Tongue (tissue), 1 donor: ENCODE measurements at regions not wholly inside any gene's neighbourhood (a gene's known extent, or its start where the extent isn't known, plus 50 kb on each side); places are given as distances from the start of the nearest gene placed in this dataset.

Experiments
- DNase-seq: peaks from one replicate; pipeline ENCODE4 v3.0.0-alpha.2; 2015

DNA sequence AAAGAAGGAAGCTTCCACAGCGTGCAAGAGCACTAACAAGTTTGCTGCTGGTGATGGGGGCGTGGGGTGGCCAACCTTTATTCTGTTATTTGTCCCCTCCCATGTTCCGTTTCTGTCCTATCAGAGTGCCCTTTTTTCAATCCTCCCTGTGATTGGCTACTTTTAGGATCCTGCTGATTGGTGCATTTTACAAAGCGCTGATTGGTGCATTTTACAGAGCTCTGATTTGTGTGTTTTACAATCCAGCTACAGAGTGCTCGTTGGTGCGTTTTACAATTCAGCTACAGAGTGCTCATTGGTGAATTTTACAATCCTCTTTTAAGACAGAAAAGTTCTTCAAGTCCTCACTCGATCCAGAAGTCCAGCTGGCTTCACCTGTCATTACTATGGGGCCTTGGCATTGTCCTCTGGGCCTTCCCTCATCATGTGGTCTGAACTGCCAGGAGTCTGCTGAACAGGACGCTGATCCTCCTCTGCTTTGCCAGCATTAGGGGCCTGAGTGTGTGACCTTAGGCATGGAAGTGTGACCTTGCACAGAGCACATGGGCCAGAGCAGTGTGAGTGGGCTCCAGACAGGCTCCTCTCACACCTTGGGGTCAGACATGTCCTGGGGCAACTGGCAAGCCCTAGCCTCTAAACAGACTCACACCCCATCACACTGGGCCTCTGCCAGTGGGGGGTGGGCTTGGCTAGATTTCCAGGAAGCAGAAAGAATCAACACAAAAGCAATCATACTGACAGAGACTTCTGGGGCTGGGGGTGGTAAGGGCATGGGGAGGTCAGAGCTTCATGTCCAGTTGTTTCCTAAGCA is 167.4 kb downstream of the PTPN20 start:
- DNase-seq: no peak

DNA sequence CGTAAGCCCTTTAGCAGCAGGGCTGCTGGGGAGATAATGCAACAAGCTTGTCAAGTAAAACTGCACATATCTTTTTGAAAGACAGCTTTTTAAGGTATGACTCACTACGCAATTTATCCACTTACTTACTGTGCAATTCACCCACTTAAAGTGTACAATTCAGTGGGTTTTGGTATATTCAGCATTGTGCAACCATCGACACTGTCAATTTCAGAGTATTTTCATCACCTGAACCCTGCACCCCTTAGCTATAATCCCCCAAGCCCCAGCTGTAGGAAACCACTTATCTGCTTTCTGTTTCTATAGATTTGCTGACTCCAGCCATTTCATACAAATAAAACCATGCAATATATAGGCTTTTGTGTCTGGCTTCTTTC is 168.0 kb downstream of the PTPN20 start:
- no peak for DNase-seq

DNA sequence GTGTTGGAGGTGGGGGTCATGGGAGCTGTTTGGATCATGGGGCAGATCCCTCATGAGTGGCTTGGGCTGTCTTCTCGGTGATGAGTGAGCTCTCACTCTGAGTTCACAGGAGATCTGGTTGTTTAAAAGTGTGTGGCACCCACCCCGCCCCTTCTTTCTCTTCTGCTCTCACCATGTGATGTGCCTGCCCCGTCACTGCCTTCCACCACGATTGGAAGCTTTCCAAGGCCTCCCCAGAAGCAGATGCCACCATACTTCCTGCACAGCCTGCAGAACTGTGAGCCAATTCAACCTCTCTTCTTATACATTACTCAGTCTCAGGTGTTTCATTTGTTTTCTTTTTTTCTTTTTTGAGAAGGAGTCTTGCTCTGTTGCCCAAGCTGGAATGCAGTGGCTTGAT is 170.0 kb downstream of the PTPN20 start:
- DNase-seq: no peak

- no peak for DNase-seq
These were observed 171.0 kb downstream of the PTPN20 start for GRCh38 chr10:47082055-47082784.

- no peak for DNase-seq
These were observed 176.4 kb downstream of the PTPN20 start for GRCh38 chr10:47087667-47088066.

DNA sequence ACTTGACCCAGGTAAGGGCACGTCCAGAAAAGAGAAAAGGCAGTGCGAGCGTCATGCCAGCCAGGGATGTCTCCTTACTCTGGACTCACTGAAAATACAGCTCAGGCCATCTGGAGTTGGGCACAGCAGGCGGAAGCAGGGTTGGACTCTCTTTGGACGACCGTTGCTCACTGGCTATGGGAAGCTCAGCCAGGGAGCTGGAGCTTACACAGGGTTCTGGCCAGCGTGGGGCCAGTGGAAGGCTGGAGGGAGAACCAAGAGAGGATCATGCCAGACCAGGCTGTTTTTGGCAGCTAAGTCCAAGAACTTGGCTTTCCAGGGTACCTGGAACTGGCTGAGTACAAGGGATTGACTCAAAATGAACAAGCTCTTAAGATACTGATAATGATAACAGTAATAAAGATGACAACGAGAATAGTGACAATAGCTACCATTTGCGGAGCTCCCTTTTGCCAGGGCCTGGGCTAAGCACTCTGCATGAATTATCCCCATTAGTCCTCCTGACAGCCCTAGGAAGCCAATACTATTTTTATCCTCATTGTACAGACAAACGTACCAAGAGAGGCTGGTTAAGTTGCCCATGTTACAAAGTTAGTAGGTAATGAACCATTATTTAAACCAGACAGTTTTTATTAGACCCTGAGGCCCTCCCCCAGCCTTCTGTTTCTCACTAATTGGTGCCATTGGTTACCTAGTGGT is 177.6 kb downstream of the PTPN20 start:
- DNase-seq: no peak

- DNase-seq: no peak
These were observed 178.8 kb downstream of the PTPN20 start for GRCh38 chr10:47090042-47090441.

- no peak for DNase-seq
These were observed 179.7 kb downstream of the PTPN20 start for GRCh38 chr10:47090903-47091302.

GRCh38 chr10:47091421-47091820 is 180.2 kb downstream of the PTPN20 start:
- DNase-seq: no peak

- no peak for DNase-seq
These were observed 181.1 kb downstream of the PTPN20 start for GRCh38 chr10:47092376-47092775.

DNA sequence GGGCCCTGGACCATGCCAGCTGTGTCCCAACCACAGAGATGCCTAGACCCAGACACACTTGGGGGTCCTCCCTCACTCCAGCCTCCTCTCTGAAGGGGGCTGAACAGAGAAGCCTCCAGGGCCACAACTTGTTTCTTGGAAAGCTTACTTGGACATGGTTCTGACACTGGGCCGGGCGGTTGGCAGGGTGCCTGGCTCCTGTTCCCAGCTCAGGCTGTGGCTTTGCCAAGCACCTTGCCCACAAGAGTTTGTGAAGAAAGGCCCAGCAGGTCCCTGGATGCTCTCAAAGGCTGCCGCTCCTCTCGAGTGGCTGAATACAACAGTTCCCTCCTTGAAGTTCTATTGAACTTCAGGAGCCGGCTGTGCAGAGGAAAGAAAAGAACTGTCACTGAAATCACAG is 181.6 kb downstream of the PTPN20 start:
- no peak for DNase-seq

- DNase-seq: no peak
These were observed 182.9 kb downstream of the PTPN20 start for GRCh38 chr10:47094126-47094525.

DNA sequence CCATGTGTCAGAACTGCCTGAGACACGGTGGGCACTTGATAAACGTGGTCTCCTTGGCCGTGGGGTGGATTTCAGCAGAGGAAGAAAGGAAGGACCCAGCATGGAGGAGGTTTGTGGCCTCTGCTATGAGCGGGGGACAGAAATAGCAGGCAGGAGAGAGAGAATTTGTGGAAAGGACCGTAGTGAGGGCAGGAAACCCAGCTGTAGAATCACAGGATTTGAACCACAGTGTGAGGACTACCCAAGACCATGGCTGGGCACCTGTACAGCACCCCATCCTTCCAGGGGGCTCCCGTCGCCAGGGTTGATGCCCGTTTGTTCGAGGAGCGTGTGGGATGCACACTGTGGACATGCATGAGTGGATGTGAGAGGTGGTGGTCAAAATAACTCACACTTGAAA is 183.4 kb downstream of the PTPN20 start:
- no peak for DNase-seq

DNA sequence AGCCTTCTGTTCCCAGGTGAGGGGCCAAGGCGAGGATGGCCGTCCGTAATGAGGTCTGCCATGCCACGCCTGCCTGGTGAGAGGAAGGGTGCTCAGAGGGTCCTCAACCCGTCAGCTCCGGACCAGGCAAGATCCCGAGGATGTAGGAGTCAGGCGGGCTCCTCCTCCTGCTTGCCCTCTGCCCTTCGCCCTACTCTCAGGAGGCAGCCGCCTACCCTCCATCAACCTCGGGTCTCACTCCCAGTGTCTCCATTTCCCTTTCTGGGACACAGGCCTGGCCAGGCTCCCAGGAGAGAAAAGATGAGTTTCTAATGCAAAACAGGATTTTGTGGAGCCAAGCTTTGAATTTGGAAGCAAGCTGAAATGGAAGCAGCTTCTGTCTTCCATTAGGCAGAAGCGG is 184.0 kb downstream of the PTPN20 start:
- no peak for DNase-seq

- DNase-seq: no peak
These were observed 184.8 kb downstream of the PTPN20 start for GRCh38 chr10:47095848-47096612.

DNA sequence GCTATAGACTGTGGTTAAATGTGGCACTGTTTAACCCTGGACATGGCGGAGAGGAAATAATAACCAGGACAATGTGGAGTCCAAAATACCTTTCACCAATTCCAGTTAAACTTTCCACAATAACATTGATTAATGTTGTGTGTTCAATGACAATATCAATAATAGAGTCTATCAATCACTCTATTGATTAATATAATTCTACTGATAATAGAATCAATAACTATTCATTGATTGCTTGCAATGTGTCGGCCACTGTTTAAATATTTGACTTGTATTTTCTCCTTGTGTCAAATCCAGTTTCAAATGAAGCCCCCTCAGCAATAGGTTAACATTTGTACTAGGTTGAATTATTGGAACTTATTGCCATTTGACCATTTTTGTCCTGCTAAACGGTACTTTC is 187.0 kb downstream of the PTPN20 start:
- no peak for DNase-seq

DNA sequence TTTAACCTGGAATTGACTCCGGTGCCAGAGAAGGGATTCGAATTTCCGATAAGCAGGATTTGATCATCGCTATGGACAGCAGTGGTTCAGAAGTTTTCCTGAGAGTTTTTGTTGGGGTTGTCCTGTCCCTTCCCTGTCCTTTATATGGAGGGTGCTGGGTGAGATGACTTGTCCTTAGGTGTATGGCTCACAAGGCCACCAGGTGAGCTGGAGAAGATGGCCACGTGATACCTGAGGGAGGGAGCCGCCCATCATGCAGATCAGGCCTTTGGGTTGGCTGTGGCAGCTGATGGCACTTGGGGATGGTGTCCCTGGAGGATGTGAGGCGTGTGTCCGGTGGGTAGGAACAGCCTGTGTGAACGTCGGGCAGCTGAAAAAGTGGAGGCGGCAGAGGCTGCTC is 187.7 kb downstream of the PTPN20 start:
- no peak for DNase-seq

DNA sequence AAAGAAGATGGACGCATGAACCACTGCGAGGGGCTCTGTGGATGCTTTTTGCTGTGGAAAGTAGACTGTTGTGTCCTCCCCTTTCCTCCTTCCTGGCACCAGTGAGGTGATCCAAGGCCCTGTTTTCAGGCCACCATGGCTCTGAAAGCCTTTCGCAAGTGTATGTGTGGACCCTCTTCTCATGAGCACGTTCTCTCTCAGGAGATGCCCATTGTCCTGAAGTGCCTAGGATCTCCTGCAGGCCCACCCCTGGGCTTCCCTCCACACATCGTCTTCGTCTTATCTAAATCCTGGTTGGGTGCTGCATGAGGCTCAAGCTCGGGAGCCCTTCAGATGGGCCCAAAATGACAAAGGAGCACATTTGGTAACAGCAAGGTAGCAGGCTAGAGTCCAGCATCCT is 188.2 kb downstream of the PTPN20 start:
- no peak for DNase-seq

- DNase-seq: no peak
These were observed 190.0 kb downstream of the PTPN20 start for GRCh38 chr10:47101196-47101595.

DNA sequence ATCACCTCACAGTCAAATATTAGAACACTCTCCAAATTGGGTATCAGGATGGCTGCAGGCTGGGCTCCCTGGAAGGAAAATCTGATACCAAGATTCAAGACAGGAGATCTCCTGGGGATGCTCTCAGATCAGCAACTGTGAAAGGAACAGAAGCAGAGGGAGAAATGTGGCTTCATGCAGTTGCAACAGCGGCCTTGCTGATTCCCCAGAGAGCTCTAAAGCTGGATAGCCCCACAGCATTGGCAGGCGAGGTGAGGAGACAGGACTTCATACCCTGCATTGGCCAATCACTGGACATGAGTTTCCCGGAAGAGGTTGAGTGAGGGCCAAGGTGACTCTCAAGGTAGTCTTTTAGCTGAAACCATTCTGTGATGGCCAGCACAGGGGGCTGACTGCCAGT is 190.6 kb downstream of the PTPN20 start:
- no peak for DNase-seq

DNA sequence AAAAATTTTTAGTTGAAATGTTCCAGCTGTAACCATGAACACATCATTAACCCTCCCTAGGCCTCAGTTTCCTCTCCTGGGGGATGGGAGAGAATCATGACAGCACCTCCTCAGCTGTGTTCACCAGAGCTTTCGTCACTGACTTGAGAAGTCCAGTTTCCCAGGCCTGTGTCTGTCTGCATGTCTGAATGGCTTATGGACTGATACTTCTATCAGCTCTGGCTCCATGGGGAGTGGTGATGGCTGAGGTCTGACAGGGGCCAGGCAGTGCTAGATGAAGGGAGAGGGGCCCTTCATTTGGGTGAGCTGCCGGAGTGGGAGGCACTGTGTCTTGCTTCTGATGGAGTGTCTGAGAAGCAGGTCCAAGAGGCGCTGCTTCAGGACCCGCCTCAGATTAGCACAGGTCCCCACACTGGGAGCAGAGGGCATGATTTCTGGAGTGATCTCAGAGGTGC is 192.9 kb downstream of the PTPN20 start:
- DNase-seq: no peak

DNA sequence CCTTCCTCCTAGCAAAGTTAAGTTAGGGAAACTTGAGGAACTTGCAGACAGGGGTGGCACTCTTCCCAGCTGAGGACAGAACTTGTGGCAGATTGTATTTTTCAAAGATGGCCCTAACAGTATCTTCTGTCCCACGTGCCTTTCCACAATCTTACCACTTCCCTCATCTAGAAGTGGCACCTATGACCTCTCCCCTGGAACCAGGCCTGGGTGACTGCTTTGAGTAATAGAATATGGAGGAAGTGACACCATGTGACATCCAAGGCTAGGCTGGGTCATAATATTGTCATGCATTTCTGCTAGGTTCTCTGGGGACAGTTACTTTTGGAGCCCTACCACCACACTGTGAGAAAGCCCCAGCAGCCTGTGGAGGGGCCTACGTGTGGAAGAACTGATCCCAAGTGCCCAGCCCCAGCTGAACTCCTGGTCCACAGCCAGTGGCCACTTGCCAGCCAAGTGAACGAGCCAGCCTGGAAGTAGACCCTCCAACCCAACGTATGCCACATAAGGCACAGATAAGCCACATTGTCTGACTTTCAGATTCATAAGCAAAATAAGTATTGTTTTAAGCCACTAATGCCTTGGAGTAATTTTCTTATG is 193.7 kb downstream of the PTPN20 start:
- no peak for DNase-seq
